Muscle of back (tissue), 3 donors: ENCODE measurements at regions not wholly inside any gene's neighbourhood (a gene's known extent, or its start where the extent isn't known, plus 50 kb on each side); places are given as distances from the start of the nearest gene placed in this dataset.

ENCODE experiments used
- DNase-seq, 3 donors: peaks; one replicate each; pipeline versions ENCODE4 v3.0.0 to v3.0.0-alpha.2; 2013

GRCh38 chr22:49623176-49623575, 204.5 kb downstream of the BRD1 start:
- no peak for DNase-seq

- DNase-seq: no peak
Measured at GRCh38 chr22:49622241-49623105, 205.2 kb downstream of the BRD1 start.

- DNase-seq: no peak
Measured at GRCh38 chr22:49621601-49622210, 206.0 kb downstream of the BRD1 start.

GRCh38 chr22:49620666-49621065, 207.0 kb downstream of the BRD1 start:
- DNase-seq: no peak

GRCh38 chr22:49620003-49620556, 207.6 kb downstream of the BRD1 start:
- DNase-seq: no peak

- DNase-seq: no peak
Measured at GRCh38 chr22:49619301-49619700, 208.4 kb downstream of the BRD1 start.

- no peak for DNase-seq
Measured at GRCh38 chr22:49618677-49618953, 209.1 kb downstream of the BRD1 start.

- DNase-seq: no peak
Measured at GRCh38 chr22:49617866-49618676, 209.6 kb downstream of the BRD1 start.

- no peak for DNase-seq
Measured at GRCh38 chr22:49617264-49617663, 210.4 kb downstream of the BRD1 start.

- DNase-seq: no peak
Measured at GRCh38 chr22:49616356-49617231, 211.1 kb downstream of the BRD1 start.

GRCh38 chr22:49614966-49615965, 212.4 kb downstream of the BRD1 start:
- DNase-seq: no peak

GRCh38 chr22:49613511-49614270, 214.0 kb downstream of the BRD1 start:
- no peak for DNase-seq

- DNase-seq: no peak
Measured at GRCh38 chr22:49613108-49613507, 214.6 kb downstream of the BRD1 start.

GRCh38 chr22:49609207-49609876, 218.3 kb downstream of the BRD1 start:
- DNase-seq: no peak

- no peak for DNase-seq
Measured at GRCh38 chr22:49608660-49609059, 219.0 kb downstream of the BRD1 start.

- DNase-seq: no peak
Measured at GRCh38 chr22:49608228-49608627, 219.4 kb downstream of the BRD1 start.

- no peak for DNase-seq
Measured at GRCh38 chr22:49607821-49608220, 219.9 kb downstream of the BRD1 start.

GRCh38 chr22:49606562-49607290, 220.9 kb downstream of the BRD1 start:
- DNase-seq: no peak
